HepG2 (cell line): ENCODE measurements at regions not wholly inside any gene's neighbourhood (a gene's known extent, or its start where the extent isn't known, plus 50 kb on each side); places are given as distances from the start of the nearest gene placed in this dataset.

Experiments
- ATF3 ChIP-seq: sonication (generic); formaldehyde crosslinking; IDR thresholded peaks from 2 replicates; pipeline ENCODE4 v1.4.0; 2020; ENCODE audit warnings: missing genetic modification reagents
- JUN ChIP-seq: sonication (generic); formaldehyde crosslinking; IDR thresholded peaks from 2 replicates; pipeline ENCODE4 v1.4.0; 2020; ENCODE audit warnings: mild to moderate bottlenecking, missing genetic modification reagents
- KDM1A ChIP-seq: IDR thresholded peaks from 2 replicates; pipeline ENCODE4 v1.6.1; 2016; ENCODE audit warnings: missing compliant biosample characterization
- POLR2A ChIP-seq, 2 experiments: IDR thresholded peaks; 2 replicates each; pipeline ENCODE4 v1.6.1; 2011; ENCODE audit warnings: low read depth in 2 of 2, low read length in 2 of 2, mild to moderate bottlenecking in 1 of 2, moderate library complexity in 1 of 2; ENCODE audit not compliant: insufficient read depth in 1 of 2
- SALL2 ChIP-seq: sonication (generic); formaldehyde crosslinking; IDR thresholded peaks from 2 replicates; pipeline ENCODE4 v1.8.1; 2023; ENCODE audit warnings: mild to moderate bottlenecking, missing genetic modification reagents, inconsistent platforms

GRCh38 chr5:106140101-106140500, 1530.6 kb downstream of the EFNA5 start:
- TF ChIP-seq KDM1A (CRISPR knock-in tag) (no peak), SALL2 (CRISPR knock-in tag) (no peak), ATF3 (CRISPR knock-in tag) (no peak), JUN (CRISPR knock-in tag) (no peak), POLR2A (IDR thresholded peaks at IDR 0.05; ENCODE audit: insufficient read depth in 1 of 2, low read depth in 2 of 2, low read length in 2 of 2) (no peak)
